Stimulated activated CD4-positive, alpha-beta T cell treated with anti-CD3 and anti-CD28 coated beads, Interleukin-2, amount 100 ng/mL, for 4 hours (primary cell): ENCODE measurements at regions not wholly inside any gene's neighbourhood (a gene's known extent, or its start where the extent isn't known, plus 50 kb on each side); places are given as distances from the start of the nearest gene placed in this dataset.
"Not testable (repeated sequence)": the region's sequence is repeated elsewhere in the genome, so short reads cannot be mapped to it uniquely, and the experiment has no call there.

Source experiments
- DNase-seq: peaks from one replicate; pipeline ENCODE4 v3.0.0-alpha.2; 2020; ENCODE audit warnings: low read depth

DNA sequence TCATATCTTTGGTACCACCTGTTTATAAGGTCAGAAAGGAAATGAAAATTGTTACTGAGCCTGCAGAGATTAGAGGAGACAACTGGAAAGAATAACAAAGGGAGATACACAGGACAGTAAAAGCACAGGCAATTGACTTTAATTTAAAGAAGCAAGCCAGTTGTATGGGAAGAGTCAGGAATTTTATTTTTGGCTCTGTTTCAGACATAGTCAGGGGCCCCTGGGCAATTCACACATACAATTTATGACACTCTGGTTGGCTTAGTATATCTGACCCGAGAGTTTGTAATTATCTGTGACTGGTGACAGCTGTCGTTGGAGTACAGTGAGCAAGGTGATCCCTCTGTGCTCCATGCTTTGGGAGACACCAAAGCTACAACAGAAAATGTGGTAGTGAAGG lies 591.9 kb upstream of the NECTIN3 start:
- DNase-seq = no peak

GRCh38 chr3:110485389-110485788 lies 586.2 kb upstream of the NECTIN3 start:
- no peak for DNase-seq

GRCh38 chr3:110487840-110488239 lies 583.8 kb upstream of the NECTIN3 start:
- DNase-seq = no peak

DNA sequence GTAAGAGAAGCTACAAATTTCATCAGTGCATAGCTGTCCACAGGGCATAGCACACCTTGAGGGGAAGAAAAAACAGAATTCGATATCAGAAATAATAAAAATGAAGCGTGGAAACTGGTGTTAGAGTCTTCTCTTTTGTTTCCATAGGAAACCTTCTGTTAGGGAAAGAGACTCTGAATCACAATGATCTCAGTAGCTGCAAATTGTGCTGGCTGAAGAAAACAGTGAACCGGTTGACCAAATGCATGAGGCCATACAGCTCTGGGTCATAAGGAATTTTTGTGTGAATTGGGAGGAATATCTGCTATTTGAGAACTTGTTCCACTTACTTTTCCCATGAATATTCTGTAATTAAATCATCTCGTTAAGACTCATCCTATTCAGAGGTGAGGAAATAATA lies 580.2 kb upstream of the NECTIN3 start:
- no peak for DNase-seq

GRCh38 chr3:110492876-110493275 lies 578.7 kb upstream of the NECTIN3 start:
- no peak for DNase-seq

DNA sequence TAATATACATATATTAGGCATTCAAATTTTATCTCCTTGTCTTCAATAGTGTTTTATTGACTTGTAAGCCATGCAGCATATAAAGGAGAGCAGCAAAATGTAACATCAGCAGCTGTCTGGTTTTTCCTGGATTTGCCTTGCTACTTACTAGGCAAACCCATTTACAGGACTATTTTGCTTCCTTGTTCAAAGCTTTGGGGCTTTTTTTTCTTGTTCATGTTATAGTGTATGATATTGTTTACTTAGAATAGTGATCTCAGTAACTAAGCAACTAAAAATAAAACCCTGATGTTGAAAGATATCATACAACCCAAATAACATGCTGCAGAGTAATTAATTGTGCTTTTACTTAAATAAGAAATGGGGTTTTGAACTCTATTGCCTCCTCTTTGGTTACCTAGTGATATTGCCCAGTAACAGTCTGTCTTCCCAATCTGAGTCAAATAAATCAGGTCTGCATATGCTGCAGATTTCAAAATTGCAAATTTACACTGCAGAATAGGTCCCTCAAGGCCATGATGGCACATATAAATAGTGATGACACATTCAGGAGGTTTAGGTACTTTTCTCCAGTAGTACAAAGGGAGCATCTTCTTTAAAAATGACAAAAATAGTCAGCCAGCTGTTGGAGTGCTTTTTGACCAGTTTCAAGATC lies 578.1 kb upstream of the NECTIN3 start:
- no peak for DNase-seq

GRCh38 chr3:110494093-110494490 lies 577.5 kb upstream of the NECTIN3 start:
- no peak for DNase-seq

DNA sequence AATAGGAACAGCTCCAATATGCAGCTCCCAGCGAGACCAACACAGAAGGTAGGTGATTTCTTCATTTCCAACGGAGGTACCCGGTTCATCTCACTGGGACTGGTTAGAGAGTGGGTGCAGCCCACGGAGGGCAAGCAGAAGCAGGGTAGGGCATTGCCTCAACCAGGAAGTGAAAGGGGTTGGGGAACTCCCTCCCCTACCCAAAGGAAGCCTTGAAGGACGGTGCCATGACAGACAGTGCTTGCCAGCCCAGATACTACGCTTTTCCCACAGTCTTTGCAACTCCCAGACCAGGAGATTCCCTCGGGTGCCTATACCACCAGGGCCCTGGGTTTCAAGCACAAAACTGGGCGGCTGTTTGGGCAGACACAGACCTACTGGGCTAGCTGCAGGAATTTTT lies 576.9 kb upstream of the NECTIN3 start:
- no peak for DNase-seq

DNA sequence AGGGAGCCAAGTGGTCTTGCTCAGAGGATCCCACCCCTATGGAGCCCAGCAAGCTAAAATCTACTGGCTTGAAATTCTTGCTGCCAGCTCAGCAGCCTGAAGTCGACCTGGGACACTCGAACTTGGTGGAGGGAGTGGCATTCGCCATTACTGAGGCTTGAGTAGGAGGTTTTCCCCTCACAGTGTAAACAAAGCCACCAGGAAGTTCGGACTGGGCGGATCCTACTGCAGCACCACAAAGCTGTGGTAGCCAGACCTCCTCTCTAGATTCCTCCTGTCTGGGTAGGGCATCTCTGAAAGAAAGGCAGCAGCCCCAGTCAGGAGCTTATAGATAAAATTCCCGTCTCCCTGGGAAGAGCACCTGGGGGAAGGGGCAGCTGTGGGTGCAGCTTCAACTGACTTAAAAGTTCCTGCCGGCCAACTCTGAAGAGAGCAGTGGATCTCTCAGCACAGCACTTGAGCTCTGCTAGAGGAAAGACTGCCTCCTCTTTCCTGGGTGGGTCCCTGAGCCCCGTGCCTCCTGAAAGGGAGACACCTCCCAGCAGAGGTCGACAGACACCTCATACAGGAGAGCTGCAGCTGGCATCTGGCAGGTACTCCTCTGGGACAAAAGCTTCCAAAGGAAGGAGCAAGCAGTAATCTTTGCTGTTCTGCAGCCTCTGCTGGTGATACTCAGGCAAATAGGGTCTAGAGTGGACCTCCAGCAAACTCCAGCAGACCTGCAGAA lies 576.3 kb upstream of the NECTIN3 start:
- no peak for DNase-seq

DNA sequence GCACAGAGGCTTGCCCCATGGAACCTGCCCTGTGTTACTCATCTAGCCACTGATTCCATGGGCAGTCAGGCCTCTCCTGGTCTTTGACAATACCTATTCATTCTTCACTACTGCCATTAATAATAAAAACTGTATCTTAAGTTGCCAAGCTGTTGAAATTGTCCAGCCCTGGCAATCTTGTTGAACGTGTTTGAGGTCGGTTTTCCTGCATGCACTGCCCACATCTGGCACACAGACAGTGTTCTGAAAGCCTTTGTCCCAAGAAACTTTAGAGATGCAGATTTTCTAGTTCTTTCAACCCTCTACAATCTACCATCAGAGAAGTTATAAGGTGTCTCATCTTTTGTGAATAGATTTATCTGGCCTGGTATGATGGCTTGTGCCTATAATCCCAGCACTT lies 567.2 kb upstream of the NECTIN3 start:
- no peak for DNase-seq

DNA sequence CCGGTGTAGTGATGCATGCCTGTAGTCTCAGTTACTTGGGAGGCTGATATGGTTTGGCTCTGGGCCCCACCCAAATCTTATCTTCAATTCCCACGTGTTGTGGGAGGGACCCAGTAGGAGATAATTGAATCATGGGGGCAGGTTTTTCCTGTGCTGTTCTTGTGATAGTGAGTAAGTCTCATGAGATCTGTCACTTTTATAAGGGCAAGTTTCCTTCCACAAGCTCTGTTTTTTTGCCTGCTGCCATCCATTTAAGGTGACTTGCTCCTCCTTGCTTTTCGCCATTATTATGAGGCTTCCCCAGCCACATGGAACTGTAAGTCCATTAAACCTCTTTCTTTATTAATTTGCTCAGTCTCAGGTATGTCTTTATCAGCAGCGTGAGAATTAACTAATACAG lies 566.7 kb upstream of the NECTIN3 start:
- DNase-seq = no peak

GRCh38 chr3:110506890-110507289 lies 564.7 kb upstream of the NECTIN3 start:
- DNase-seq = no peak

- not testable (repeated sequence) for DNase-seq
Measured at GRCh38 chr3:110507570-110507969, 564.0 kb upstream of the NECTIN3 start.

DNA sequence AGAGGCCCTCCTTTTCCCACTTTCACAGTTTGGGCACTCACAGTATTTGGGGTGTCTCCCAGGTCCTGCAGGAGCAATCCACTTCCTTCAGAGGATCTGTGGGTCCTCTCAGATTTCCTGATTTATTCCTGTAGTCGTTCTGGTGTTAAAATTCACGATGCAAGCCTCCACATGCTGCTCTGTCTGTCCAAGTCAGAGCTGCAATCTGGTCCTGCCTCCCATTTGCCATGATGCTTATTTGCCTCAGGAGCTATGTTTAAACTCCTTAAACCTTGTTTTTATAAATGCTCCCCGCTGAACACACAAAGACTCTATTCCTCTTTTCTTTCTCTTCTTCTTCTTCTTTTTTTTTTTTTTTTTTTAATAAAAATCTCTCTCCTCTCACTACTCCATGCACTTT lies 558.7 kb upstream of the NECTIN3 start:
- no peak for DNase-seq

GRCh38 chr3:110518031-110518430 lies 553.6 kb upstream of the NECTIN3 start:
- DNase-seq = no peak

DNA sequence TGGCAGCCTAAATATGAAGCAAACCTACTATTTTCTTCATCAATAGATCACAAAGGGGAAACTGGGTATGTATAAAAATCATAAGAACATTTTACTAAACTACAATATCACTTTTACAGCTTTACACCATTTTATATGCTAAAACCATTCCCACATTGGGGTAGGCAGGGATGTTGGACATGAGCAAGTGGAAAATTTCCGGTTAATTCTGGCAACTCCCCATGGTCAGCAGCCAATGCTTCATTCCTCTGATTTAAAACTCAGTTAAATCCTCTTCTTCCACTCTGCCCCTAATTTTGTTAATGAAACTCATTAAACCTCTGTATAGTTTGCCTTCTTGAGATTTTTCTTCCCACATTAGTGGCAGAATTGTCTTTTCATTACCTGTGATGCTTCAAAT lies 552.5 kb upstream of the NECTIN3 start:
- DNase-seq = no peak

GRCh38 chr3:110521019-110521418 lies 550.6 kb upstream of the NECTIN3 start:
- no peak for DNase-seq

- not testable (repeated sequence) for DNase-seq
Measured at GRCh38 chr3:110525558-110526064, 546.0 kb upstream of the NECTIN3 start.

DNA sequence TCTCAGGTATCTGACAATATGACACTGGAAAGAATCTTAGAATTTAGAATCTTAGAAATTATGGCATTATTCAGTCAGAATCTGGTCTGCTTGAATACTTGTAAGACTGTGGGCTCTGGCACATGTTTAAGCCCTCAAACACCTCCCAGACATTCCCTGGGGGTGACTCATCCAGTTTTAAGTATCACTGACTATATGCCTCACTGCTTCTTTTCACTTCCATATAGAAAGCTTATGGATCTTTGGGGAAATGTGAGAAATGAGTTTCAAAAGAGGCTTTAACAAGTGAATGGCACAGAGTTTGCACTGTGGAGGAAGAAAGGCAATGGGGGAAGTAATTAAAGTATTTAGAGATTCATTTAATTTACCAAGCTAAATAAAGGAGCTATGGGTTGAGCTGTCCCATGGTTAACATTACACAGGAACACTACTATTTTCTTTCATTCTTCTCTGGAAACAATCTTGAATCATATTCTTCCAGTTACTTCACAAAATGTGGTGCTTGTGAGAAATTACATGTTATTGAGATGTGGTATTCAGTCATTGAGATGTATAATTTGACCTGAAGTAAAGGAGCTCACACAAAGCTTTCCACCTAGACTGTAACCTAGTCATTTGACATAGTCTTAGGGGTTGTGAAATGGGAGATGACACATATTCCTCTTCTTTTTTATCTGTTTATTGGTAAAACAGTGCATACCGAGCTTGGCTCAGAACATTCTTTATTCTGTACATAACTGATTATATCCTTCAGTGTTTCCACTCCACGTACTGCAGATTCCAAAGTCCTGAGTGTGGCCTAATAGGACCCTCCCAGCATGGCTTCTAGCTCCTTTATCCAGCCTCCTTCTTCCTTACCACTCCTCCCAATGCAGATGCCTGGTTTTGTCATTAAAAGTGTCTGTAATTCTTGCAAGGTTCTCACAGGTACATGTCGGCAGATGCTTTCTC lies 544.6 kb upstream of the NECTIN3 start:
- DNase-seq = no peak

DNA sequence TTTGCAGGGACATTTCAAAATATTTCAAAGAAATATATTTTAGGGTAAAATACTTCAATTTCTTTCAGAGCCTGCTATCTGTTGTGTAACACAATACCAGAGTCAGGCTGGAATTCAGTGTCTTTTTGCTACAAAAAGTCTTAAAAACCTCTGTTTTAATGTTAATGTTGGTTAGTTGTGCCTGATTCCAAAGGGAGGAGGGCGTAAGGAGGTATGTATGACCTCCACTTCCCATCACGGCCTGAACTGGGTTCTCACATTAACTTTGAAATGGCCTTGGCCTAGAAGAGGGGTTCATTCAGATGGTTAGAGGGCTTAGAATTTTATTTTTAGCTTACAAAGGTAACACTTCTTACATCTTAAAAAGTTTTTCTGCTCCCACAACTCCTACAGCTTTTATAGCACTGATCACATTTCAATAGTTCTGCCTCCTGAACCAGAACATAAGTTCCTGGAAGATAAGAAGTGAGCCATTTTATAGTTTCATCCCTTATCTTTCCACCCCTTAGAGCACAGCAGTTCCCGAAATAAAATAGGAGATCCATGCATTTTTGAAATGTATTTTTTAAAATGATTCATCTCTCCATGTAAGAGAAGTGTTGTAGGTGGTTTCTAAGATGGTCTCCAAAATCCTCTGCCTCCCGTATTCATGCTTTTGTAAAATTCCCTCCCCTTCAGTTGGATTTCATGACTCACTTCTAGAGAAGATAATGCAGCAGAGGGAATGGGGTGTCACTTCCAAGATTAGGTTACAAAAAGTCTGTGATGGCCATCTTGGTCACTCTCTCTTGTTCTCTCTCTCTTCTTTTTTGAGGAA lies 543.1 kb upstream of the NECTIN3 start:
- DNase-seq = no peak

DNA sequence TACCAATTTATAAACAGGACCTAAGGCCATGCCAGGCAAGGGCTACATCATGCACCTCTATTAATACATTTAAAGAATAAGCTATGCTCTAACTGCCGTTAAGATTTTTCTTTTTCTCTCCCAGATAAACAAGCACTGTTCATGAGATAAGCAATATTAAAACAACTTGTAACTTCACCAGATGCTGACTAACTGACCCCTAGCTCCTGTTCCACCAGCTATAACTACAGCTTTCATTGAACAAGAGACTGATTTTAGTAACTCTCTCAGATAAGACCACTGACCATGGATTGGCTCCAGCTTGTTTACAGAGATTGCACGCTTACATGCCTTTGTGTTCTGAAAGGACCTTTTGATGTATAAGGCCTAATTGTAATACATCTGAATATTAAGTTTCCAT lies 540.7 kb upstream of the NECTIN3 start:
- DNase-seq = no peak

DNA sequence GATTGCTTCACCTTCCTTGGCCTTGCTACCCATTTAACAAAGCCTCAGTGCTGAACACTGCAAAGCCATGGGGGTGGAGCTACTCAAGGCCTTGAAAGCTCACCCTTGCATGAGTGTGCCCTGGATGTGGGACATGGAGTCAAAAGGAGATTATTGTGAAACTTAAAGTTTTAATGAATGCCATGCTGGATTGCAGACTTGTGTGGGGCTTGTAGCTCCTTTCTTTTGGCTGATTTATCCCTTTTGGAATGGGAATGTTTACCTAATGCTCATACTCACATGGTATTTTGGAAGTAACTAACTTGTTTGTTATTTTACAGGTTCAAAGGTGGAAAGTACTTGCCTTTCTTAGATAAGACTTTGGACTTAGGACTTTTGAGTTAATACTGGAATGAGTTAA lies 538.5 kb upstream of the NECTIN3 start:
- no peak for DNase-seq
